ENCODE measurements at regions not wholly inside any gene's neighbourhood (a gene's known extent, or its start where the extent isn't known, plus 50 kb on each side); places are given as distances from the start of the nearest gene placed in this dataset.

- intact Hi-C loops (cut with DNase I) = loop anchor here in 1 of 4 donors (10.0 kb wide), 2 partner anchors 236 to 304 kb away; partner anchors contain the start of gene IFT57
- H3K4me1 ChIP-seq (ENCODE audit: insufficient read depth) = no peaks in the 10 kb centered on the region
- WGBS, 3 donors = 90 to 96% (median 90%) methylated on average over 2 of the region's 2 CpGs
- no peaks in the 10 kb centered on the region for H3K27me3 ChIP-seq
- no peaks in the 10 kb centered on the region for H3K9me3 ChIP-seq
- no peak overlapping the region for H3K27ac ChIP-seq
- H3K36me3 ChIP-seq = no peaks in the 10 kb centered on the region
- no peak for DNase-seq
- TF ChIP-seq EP300 (IDR thresholded peaks at IDR 0.05) (no peak), POLR2A (IDR thresholded peaks at IDR 0.05) (no peak)
- TF ChIP-seq, protein P1, sequence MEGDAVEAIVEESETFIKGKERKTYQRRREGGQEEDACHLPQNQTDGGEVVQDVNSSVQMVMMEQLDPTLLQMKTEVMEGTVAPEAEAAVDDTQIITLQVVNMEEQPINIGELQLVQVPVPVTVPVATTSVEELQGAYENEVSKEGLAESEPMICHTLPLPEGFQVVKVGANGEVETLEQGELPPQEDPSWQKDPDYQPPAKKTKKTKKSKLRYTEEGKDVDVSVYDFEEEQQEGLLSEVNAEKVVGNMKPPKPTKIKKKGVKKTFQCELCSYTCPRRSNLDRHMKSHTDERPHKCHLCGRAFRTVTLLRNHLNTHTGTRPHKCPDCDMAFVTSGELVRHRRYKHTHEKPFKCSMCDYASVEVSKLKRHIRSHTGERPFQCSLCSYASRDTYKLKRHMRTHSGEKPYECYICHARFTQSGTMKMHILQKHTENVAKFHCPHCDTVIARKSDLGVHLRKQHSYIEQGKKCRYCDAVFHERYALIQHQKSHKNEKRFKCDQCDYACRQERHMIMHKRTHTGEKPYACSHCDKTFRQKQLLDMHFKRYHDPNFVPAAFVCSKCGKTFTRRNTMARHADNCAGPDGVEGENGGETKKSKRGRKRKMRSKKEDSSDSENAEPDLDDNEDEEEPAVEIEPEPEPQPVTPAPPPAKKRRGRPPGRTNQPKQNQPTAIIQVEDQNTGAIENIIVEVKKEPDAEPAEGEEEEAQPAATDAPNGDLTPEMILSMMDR (IDR thresholded peaks at IDR 0.05) = no peak
- no peak overlapping the region for H3K4me3 ChIP-seq
These were observed 170.3 kb downstream of the CD47 start for GRCh38 chr3:107920538-107920937.

DNA sequence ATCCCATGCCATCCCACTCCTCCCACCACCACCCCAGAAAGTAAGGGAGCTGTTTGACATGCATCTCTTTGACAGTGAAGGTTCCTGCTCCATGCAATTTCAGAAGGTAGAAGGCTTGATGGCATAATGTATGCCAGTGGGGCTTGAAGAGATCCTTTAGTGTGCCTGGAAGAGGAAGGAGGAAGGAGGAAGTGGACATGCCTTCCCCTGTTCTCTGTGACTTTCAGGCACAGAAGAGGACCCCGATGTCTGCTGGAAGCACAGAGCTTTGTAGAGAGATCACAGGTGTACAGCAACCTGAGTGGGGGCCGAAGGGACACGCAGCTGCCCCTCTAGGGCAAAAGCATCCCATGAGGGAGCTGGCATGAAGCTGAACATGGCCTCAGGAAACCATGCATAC lies 171.6 kb downstream of the CD47 start:
- Histone ChIP-seq H3K27me3 (no peaks in the 10 kb centered on the region), H3K36me3 (no peaks in the 10 kb centered on the region), H3K9me3 (no peaks in the 10 kb centered on the region), H3K4me1 (ENCODE audit: insufficient read depth) (no peaks in the 10 kb centered on the region), H3K27ac (no peak overlapping the region), H3K4me3 (no peak overlapping the region)
- TF ChIP-seq POLR2A (IDR thresholded peaks at IDR 0.05) (no peak), EP300 (IDR thresholded peaks at IDR 0.05) (no peak)
- TF ChIP-seq, protein P1 (IDR thresholded peaks at IDR 0.05) = no peak
- intact Hi-C loops (cut with DNase I) = no loop called here
- no peak for DNase-seq
- 65 to 95% (median 71%) methylated on average over 3 of the region's 3 CpGs for WGBS, 3 donors

- WGBS, 3 donors = 32 to 49% (median 38%) methylated on average over 6 of the region's 6 CpGs
- H3K4me1 ChIP-seq (ENCODE audit: insufficient read depth) = no peaks in the 10 kb centered on the region
- no peak overlapping the region for H3K4me3 ChIP-seq
- intact Hi-C loops (cut with DNase I) = no loop called here
- no peak for DNase-seq
- no peaks in the 10 kb centered on the region for H3K27me3 ChIP-seq
- TF ChIP-seq POLR2A (IDR thresholded peaks at IDR 0.05) = no peak
- TF ChIP-seq, protein P1 (IDR thresholded peaks at IDR 0.05) = no peak
- no peak for TF ChIP-seq EP300 (IDR thresholded peaks at IDR 0.05)
- no peaks in the 10 kb centered on the region for H3K36me3 ChIP-seq
- no peak overlapping the region for H3K27ac ChIP-seq
- no peaks in the 10 kb centered on the region for H3K9me3 ChIP-seq
These were observed 174.7 kb downstream of the CD47 start for GRCh38 chr3:107916171-107916570.

- no peaks in the 10 kb centered on the region for H3K36me3 ChIP-seq
- DNase-seq = no peak
- H3K9me3 ChIP-seq = no peaks in the 10 kb centered on the region
- intact Hi-C loops (cut with DNase I) = no loop called here
- no peak overlapping the region for H3K4me3 ChIP-seq
- WGBS, 3 donors = 97 to 98% (median 98%) methylated on average over 1 of the region's 1 CpG
- no peak overlapping the region for H3K27ac ChIP-seq
- no peaks in the 10 kb centered on the region for H3K4me1 ChIP-seq (ENCODE audit: insufficient read depth)
- H3K27me3 ChIP-seq = no peaks in the 10 kb centered on the region
- TF ChIP-seq, protein P1 (IDR thresholded peaks at IDR 0.05) = no peak
- no peak for TF ChIP-seq EP300 (IDR thresholded peaks at IDR 0.05)
- TF ChIP-seq POLR2A (IDR thresholded peaks at IDR 0.05) = no peak
These were observed 175.1 kb downstream of the CD47 start for GRCh38 chr3:107915706-107916105.

DNA sequence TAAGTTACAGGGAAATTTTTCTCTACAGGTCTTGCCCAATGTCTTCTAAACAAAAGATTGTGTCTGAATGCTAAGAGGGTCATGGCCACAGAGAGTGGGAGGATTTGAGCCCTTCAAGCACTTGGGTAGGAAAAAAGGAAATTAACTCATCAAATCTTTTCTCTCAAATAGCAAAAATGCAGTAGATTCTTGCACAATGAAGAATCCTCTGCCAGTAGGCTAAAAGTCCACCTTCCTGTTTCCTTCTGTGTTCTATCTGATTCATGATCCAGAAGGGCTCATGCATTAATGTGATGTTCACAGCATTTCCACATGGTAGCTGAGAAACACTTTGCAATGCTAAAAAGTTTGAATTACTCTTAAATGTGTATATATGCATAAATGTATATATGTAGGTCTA lies 177.1 kb downstream of the CD47 start:
- H3K4me1 ChIP-seq (ENCODE audit: insufficient read depth) = no peaks in the 10 kb centered on the region
- H3K27ac ChIP-seq = no peak overlapping the region
- no peak overlapping the region for H3K4me3 ChIP-seq
- H3K27me3 ChIP-seq = no peaks in the 10 kb centered on the region
- no peak for DNase-seq
- TF ChIP-seq EP300 (IDR thresholded peaks at IDR 0.05) = no peak
- TF ChIP-seq POLR2A (IDR thresholded peaks at IDR 0.05) = no peak
- TF ChIP-seq, protein P1 (IDR thresholded peaks at IDR 0.05) = no peak
- H3K36me3 ChIP-seq = no peaks in the 10 kb centered on the region
- no peaks in the 10 kb centered on the region for H3K9me3 ChIP-seq
- intact Hi-C loops (cut with DNase I) = no loop called here
